HG02981 (cell line): ENCODE measurements at regions not wholly inside any gene's neighbourhood (a gene's known extent, or its start where the extent isn't known, plus 50 kb on each side); places are given as distances from the start of the nearest gene placed in this dataset.
"Not testable (repeated sequence)": the region's sequence is repeated elsewhere in the genome, so short reads cannot be mapped to it uniquely, and the experiment has no call there.

ENCODE experiments used
- ATAC-seq: cut with Tn5 transposase; IDR thresholded peaks from one replicate; pipeline ENCODE4 v1.9.1; 2021; ENCODE audit warnings: mild to moderate bottlenecking, moderate library complexity; ENCODE audit not compliant: unreplicated experiment

- no peak for ATAC-seq
Measured at GRCh38 chr5:81830596-81830995, 79.7 kb upstream of the SSBP2 start.

DNA sequence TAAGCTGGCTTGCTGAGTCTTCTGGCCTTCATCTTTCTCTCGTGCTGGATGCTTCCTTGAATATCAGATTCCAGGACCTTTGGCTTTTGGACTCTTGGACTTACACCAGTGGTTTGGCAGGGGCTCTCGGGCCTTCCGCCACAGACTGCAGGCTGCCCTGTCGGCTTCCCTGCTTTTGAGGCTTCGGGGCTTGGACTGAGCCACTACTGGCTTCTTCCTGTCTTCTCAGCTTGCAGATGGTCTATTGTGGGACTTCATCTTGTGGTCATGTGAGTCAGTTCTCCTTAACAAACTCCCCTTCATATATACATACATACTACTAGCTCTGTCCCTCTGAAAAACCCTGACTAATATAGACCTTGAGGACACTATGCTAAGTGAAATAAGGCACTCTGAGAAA, 78.3 kb upstream of the SSBP2 start:
- ATAC-seq = no peak

DNA sequence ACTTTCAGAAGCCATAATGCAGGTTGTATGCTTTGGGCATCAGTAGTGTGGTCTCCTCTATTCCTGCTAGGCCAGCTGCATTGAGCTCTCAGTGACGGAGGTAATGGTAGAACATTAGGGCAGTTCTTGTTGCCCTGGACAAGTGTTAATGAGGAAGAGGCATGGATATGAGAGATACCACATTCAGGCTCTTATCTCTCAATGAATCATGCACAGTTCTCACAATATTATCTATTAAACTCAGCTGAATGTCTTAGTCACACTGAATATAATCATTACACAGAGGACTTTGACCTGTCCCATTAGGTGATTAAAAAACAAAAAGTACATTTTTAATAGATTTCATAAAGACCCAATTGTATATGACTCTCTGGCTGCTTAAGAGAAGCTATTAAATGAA, 76.6 kb upstream of the SSBP2 start:
- no peak for ATAC-seq

- ATAC-seq = no peak
Measured at GRCh38 chr5:81826128-81826527, 75.2 kb upstream of the SSBP2 start.

DNA sequence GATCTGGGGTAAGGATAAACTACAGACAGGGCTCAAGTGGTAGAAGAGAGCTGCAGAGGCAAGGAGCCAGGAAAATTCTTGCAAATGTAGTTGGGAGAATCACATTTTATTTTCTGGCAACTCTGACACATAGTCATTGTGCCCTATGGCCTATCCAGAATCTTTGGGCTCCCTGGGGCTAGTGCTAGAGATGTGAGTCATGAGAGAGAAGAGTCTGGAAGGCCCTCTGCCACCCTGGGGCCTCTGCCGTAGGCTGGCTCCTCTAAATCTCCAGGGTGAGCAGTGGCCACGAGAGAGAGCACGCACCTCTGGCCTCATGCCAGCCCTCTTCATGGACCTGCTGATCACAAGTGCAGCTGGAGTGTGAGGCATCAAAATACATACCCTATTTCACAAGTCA, 74.3 kb upstream of the SSBP2 start:
- ATAC-seq = no peak

- ATAC-seq = not testable (repeated sequence)
Measured at GRCh38 chr5:81823736-81824135, 72.8 kb upstream of the SSBP2 start.

DNA sequence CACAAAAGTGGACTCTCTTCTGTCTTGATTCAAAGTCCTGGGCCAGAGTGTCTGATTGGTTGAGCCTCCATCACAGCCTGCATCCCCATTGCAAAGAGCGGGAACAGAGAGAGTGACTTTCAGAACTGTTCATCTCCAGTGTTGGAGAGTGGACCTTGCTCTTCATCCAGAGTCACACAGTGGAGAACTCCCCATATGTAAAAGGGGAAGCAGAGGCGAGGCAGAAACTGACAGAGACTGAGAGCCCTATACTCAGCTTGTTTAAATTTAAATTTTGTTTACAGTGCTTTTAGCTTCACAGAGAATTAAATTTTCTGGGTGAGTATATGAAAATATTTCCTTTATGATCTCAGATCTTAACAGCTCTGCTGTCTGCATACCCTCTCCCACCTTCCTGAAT, 70.0 kb upstream of the SSBP2 start:
- ATAC-seq = no peak

DNA sequence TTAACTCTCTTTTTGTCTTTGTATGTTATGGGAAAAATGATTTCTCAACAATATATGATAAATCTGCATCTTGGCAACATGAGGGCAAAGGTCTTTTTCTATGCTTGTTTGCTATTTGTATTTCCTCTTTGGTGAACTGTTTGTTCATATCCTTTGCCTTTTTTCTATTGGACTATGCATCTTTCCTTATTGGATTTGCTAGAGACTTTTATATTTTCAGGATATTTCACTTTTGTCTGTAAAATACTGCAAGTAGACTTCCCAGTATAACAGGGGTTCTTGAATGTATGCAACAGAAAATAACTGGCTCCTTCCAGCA, 69.4 kb upstream of the SSBP2 start:
- ATAC-seq = no peak

DNA sequence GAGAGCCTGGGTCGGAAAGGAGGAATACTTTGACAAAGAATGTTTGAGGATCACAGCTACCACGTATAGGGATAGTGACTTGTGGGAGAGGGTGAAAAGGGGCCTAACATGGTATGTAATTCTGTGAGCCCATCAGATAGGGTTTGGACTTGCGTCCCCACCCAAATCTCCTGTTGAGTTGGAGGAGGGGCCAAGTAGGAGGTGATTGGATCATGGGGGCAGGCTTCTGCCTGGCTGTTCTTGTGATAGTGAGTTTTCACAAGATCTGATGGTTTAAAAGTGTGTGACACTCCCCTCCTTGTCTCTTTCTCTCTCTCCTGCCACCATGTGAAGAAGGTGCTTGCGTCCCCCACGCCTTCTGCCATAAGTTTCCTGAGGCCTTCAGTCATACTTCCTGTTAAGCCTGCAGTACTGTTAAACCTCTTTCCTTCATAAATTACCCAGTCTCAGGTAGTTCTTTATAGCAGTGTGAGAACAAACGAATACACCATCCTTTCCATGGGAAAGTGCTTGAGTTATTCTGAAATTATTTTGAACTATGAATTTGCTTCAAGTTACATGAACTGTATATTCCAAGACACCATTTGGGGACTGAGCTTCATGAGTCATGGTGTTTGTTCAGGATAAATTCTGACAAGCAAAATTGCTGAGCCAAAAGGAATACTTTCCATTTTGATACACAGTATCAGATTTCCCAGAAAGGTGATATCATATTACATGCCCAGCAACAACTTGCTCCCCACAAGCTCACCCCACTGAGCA, 68.8 kb upstream of the SSBP2 start:
- ATAC-seq = no peak

DNA sequence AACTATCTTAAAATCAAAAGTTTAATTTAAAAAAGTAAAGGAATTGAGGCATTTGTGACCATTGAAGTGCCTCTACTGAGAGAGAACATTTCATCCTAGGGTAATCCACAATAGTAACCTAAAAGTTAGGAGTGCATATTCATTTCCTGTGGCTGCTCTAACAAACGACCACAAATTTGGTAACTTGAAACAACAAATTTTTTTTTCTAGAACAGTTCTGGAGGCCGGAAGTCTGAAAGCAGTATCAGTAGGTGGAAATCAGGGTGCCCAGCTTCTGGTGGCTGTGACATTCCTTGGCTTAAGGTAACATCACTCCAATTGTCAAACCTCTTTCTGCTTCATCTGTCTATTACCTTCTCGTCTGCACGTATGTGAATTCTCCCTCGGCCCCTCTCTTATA, 67.1 kb upstream of the SSBP2 start:
- ATAC-seq = no peak

DNA sequence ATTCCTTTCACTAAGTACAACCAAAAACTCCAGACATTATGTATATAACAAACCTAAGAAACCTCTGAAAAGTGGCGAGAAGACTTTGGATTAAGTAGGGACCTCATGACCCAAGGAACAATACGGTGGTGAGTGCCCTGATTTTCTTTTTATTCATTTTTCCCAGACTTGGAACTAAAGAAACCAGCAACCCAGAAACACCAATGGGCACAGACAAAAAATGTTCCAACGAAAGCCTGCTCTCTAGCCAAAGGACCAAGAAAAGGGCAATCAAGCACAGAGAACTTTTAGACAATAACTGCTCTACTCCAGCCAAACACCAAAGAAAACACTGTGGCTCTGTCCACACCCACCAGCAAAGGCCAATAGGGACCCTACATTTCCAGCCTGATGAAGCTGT, 66.2 kb upstream of the SSBP2 start:
- no peak for ATAC-seq

DNA sequence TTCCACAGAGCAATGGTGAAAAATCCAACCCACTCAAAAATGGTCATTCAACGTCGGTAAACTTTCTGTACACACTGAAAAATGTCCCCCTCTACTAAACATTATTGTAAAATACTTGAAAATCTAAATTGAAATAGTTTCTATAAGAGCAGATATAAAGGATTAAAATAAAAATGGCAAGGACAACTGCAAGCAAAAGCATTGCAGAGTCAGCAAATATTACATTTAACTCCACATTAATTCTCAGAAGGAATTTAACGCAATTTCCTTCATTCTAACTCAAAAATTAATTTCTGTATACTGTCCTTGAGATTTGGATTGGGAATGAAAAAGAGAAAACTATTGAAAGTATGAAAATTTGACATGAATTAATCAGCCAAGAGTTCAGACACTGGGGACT, 64.4 kb upstream of the SSBP2 start:
- ATAC-seq = no peak

DNA sequence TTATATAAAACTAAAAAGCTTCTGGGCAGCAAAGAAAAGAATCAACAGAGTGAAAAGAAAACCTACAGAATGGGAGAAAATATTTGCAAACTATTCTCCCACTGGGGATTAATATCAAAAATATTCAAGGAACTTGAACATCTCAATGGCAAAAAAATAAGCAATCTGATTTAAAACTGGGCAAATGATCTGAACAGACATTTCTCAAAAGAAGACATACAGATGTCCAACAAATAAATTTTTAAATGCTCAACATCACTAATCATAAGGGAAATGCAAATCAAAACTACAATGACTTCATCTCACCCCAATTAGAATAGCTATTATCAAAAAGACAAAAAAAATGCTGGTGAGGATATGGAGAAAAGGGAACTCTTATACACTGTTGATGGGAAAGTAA, 57.2 kb upstream of the SSBP2 start:
- no peak for ATAC-seq

GRCh38 chr5:81805086-81805485, 54.2 kb upstream of the SSBP2 start:
- no peak for ATAC-seq

GRCh38 chr5:81803812-81804211, 52.9 kb upstream of the SSBP2 start:
- no peak for ATAC-seq

DNA sequence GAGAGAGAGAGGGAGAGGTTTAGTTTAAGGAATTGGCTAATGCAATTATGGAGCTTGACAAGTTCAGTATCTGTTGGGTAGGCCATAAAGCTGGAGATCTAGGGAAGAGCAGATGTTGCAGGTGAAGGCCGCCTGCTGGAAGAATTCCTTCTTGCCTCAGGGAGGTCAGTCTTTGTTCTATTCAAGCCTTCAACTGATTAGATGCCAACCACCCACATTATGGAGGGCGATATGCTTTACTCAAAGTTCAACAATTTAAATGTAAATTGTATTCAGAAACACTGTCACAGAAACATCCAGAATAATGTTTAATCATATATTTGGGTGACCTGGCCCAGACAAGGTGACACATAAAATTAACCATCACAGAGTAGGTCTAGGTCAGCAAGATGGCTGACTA, 51.7 kb upstream of the SSBP2 start:
- no peak for ATAC-seq

- no peak for ATAC-seq
Measured at GRCh38 chr5:81802020-81802419, 51.1 kb upstream of the SSBP2 start.

- ATAC-seq = no peak
Measured at GRCh38 chr5:81800797-81801196, 49.9 kb upstream of the SSBP2 start.
